ENCODE measurements at regions not wholly inside any gene's neighbourhood (a gene's known extent, or its start where the extent isn't known, plus 50 kb on each side); places are given as distances from the start of the nearest gene placed in this dataset.

GRCh38 chr14:89032086-89032649, 207.7 kb downstream of the TTC8 start (continued):
- no peak for TF ChIP-seq SMAD4 (CRISPR knock-in tag; IDR thresholded peaks at IDR 0.05)
- TF ChIP-seq GABPB1 (CRISPR knock-in tag; IDR thresholded peaks at IDR 0.05) = no peak
- no peak for TF ChIP-seq ZNF263 (CRISPR knock-in tag; IDR thresholded peaks at IDR 0.05; ENCODE audit: low read depth)
- no peak for TF ChIP-seq ZNF396 (CRISPR knock-in tag; IDR thresholded peaks at IDR 0.05; ENCODE audit: borderline replicate concordance)
- TF ChIP-seq ZNF232 (CRISPR knock-in tag; IDR thresholded peaks at IDR 0.05) = no peak
- TF ChIP-seq E2F4 (CRISPR knock-in tag; IDR thresholded peaks at IDR 0.05; ENCODE audit: borderline replicate concordance, low read depth) = no peak
- no peak for TF ChIP-seq RORB (CRISPR knock-in tag; IDR thresholded peaks at IDR 0.05)
- TF ChIP-seq NR2C2 (CRISPR knock-in tag; IDR thresholded peaks at IDR 0.05) = no peak
- no peak for TF ChIP-seq AR (CRISPR knock-in tag; IDR thresholded peaks at IDR 0.05)
- TF ChIP-seq PRRX2 (CRISPR knock-in tag; IDR thresholded peaks at IDR 0.05) = no peak
- TF ChIP-seq PRDM15 (CRISPR knock-in tag; IDR thresholded peaks at IDR 0.05) = no peak
- no peak for TF ChIP-seq EMX1 (CRISPR knock-in tag; IDR thresholded peaks at IDR 0.05)
- TF ChIP-seq CDX4 (CRISPR knock-in tag; IDR thresholded peaks at IDR 0.05; ENCODE audit: borderline replicate concordance) = no peak
- TF ChIP-seq ZMAT4 (CRISPR knock-in tag; IDR thresholded peaks at IDR 0.05) = no peak

- H3K4me1 Mint-ChIP-seq = no peaks in the 10 kb centered on the region
- no peak for TF ChIP-seq STAT6 (CRISPR knock-in tag; conservative IDR thresholded peaks at IDR 0.05; ENCODE audit: low read depth)
- no peak for TF ChIP-seq KAT7 (CRISPR knock-in tag; IDR thresholded peaks at IDR 0.05; ENCODE audit: borderline replicate concordance)
- no peak for TF ChIP-seq SOX15 (CRISPR knock-in tag; IDR thresholded peaks at IDR 0.05)
- TF ChIP-seq ZNF671 (CRISPR knock-in tag; IDR thresholded peaks at IDR 0.05) = no peak
- no peak for TF ChIP-seq RELA (CRISPR knock-in tag; IDR thresholded peaks at IDR 0.05; ENCODE audit: borderline replicate concordance)
- no peak for TF ChIP-seq ZNF317 (CRISPR knock-in tag; IDR thresholded peaks at IDR 0.05; ENCODE audit: borderline replicate concordance, low read depth)
- TF ChIP-seq EMX1 (CRISPR knock-in tag; IDR thresholded peaks at IDR 0.05) = no peak
- TF ChIP-seq SMAD3 (CRISPR knock-in tag; IDR thresholded peaks at IDR 0.05; ENCODE audit: borderline replicate concordance) = no peak
- TF ChIP-seq NR3C1 (CRISPR knock-in tag; conservative IDR thresholded peaks at IDR 0.05; ENCODE audit: low read depth) = no peak
- no peak for TF ChIP-seq TCF7 (CRISPR knock-in tag; IDR thresholded peaks at IDR 0.05; ENCODE audit: low read depth)
- no peak for TF ChIP-seq JAZF1 (CRISPR knock-in tag; IDR thresholded peaks at IDR 0.05)
- TF ChIP-seq E2F4 (CRISPR knock-in tag; IDR thresholded peaks at IDR 0.05; ENCODE audit: borderline replicate concordance, low read depth) = no peak
- no peak for TF ChIP-seq IRF2 (CRISPR knock-in tag; IDR thresholded peaks at IDR 0.05; ENCODE audit: borderline replicate concordance, low read depth)
- TF ChIP-seq TEAD1 (CRISPR knock-in tag; IDR thresholded peaks at IDR 0.05) = no peak
These were observed 209.3 kb downstream of the TTC8 start for GRCh38 chr14:89033756-89034155.

More at GRCh38 chr14:89033756-89034155, 209.3 kb downstream of the TTC8 start:
- no peak for DNase-seq (ENCODE audit: low spot score)
- Mint-ChIP-seq H3K27ac (no peak overlapping the region), H3K27me3 (ENCODE audit: low read depth) (peaks cover 33% of the 10 kb centered on the region), H3K36me3 (peaks cover 11% of the 10 kb centered on the region), H3K9me3 (peaks cover 27% of the 10 kb centered on the region), H3K4me3 (no peak overlapping the region)
- ATAC-seq = no peak
- ChIA-PET POLR2A (no interaction called here), CTCF (no interaction called here)
